ENCODE measurements at regions not wholly inside any gene's neighbourhood (a gene's known extent, or its start where the extent isn't known, plus 50 kb on each side); places are given as distances from the start of the nearest gene placed in this dataset.

DNA sequence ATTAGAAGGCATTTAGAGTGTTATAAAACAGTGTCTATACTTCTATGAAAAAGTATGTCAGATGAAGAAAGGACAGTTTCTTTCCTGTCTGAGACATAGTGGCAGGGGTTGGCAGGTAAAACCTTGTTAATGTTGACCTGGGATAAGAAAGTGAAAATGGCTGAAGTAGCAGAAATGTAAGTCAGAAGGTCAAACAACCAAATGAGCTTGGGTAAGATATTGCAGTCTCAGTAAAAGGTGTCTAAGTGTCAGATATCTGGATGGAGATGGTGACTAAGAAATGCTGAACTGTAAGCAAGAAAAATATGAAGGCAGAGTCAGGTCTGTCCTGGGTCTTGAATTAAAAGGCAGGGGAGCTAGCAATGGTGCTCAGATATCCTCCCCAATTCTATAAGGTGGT, 400.3 kb downstream of the CD109 start:
- TF ChIP-seq, protein P1, sequence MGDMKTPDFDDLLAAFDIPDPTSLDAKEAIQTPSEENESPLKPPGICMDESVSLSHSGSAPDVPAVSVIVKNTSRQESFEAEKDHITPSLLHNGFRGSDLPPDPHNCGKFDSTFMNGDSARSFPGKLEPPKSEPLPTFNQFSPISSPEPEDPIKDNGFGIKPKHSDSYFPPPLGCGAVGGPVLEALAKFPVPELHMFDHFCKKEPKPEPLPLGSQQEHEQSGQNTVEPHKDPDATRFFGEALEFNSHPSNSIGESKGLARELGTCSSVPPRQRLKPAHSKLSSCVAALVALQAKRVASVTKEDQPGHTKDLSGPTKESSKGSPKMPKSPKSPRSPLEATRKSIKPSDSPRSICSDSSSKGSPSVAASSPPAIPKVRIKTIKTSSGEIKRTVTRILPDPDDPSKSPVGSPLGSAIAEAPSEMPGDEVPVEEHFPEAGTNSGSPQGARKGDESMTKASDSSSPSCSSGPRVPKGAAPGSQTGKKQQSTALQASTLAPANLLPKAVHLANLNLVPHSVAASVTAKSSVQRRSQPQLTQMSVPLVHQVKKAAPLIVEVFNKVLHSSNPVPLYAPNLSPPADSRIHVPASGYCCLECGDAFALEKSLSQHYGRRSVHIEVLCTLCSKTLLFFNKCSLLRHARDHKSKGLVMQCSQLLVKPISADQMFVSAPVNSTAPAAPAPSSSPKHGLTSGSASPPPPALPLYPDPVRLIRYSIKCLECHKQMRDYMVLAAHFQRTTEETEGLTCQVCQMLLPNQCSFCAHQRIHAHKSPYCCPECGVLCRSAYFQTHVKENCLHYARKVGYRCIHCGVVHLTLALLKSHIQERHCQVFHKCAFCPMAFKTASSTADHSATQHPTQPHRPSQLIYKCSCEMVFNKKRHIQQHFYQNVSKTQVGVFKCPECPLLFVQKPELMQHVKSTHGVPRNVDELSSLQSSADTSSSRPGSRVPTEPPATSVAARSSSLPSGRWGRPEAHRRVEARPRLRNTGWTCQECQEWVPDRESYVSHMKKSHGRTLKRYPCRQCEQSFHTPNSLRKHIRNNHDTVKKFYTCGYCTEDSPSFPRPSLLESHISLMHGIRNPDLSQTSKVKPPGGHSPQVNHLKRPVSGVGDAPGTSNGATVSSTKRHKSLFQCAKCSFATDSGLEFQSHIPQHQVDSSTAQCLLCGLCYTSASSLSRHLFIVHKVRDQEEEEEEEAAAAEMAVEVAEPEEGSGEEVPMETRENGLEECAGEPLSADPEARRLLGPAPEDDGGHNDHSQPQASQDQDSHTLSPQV (IDR thresholded peaks at IDR 0.05): no peak
- no peak for TF ChIP-seq GABPA (tag; conservative IDR thresholded peaks at IDR 0.05; ENCODE audit: low read depth)
- TF ChIP-seq CTCF (IDR thresholded peaks at IDR 0.05 in 2 of 3, conservative IDR thresholded peaks at IDR 0.05 in 1 of 3; ENCODE audit: insufficient read depth in 2 of 3, low read depth in 1 of 3, low read length in 3 of 3): no peak

Measured in K562 (cell line).